GM19351 (cell line): ENCODE measurements at regions not wholly inside any gene's neighbourhood (a gene's known extent, or its start where the extent isn't known, plus 50 kb on each side); places are given as distances from the start of the nearest gene placed in this dataset.
"Not testable (repeated sequence)": the region's sequence is repeated elsewhere in the genome, so short reads cannot be mapped to it uniquely, and the experiment has no call there.

Experiments used
- ATAC-seq: cut with Tn5 transposase; IDR thresholded peaks from one replicate; pipeline ENCODE4 v1.9.1; 2021; ENCODE audit warnings: mild to moderate bottlenecking, moderate library complexity; ENCODE audit not compliant: unreplicated experiment

DNA sequence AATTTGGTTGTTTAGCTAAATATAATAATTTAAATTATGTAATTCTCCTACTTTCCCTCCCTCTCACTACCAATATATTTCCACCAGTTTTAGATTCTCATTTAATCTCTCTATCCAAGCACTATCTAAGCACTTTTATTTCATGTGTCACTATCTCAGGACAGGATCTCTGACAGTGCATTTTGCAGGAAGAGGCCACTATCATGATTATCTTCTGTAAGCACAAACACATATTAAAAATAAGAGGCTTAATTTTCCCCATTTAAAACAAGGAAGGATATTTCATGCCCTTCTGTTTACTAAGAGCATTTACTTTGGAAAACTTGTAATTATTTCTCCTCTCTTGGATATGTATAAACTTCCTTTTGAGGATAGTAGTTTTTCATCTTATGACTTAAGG lies 726.2 kb upstream of the ZNF804A start:
- ATAC-seq: no peak

DNA sequence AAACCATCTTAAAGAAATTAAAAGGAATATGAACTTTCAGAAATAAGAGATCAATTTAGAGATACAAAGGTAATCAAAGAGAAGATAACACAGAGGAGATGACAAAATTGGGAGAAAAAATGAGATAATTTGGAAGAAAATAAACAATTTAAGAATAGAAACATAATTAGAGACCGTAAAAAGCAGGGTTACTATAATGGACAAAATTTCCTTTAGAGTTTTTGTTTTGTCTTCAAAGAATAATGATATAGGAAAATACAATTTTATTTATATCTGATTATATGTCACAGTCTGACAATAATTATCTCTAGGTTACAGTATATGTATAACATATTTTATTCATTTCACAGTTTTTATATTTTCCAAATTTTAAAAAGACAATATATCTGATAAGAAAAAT lies 716.4 kb upstream of the ZNF804A start:
- no peak for ATAC-seq

DNA sequence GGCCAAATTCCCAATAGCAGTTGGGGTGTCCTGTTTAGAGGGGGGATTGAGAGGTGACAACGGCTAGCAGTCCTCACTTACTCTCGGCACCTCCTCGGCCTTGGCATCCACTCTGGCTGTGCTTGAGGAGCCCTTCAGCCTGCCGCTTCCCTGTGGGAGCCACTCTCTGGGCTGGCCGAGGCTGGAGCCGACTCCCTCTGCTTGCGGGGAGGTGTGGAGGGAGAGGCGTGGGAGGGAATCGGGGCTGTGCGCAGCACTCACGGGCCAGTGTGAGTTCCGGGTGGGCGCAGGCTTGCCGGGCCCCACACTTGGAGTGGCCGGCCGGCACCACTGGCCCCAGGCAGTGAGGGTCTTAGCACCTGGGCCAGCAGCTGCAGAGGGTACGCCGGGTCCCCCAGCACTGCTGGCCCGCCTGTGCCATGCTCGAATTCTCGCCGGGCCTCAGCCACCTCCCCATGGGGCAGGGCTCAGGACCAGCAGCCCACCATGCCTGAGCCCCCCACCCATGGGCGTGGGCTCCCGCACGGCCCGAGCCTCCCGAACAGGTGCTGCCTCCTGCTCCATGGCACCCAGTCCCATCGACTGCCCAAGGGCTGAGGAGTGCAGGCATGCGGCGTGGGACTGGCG lies 705.9 kb upstream of the ZNF804A start:
- ATAC-seq: no peak

DNA sequence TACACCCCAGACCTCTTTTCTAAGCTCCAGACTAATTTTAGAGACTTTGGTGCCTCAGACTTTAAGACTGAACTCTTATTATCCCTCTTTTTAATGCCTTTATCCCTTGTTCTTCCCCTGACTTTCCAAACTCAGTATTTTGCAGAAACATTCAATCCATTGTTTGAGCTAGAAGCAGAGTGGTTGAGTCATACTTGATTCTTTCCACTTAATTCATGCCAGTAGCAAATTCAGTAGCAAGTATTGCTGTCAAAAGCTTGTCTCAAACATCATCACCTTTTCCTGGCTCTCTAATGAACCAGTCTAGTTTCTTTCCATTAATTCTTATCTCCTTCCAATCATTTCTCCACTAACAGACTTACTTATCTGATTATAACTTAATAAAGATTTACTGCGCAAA lies 699.7 kb upstream of the ZNF804A start:
- ATAC-seq: no peak

DNA sequence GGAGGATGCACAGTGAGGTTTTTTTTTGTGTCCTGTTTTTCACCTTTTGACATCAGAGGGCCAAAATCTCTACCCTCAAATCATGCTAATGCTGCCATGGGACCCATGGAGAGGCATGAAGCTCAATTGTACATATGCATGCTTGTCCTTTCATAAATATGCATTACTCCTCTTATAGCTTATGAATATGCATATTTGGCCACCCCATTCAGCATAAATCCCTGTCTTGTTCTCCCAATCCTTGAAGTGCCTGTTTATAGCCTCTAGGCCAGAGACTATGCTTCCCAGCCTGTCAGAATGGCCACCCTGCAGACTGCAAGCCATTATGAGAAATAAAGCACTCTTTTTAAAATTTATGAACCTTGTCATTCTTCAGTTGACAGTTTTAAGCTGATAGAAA lies 696.4 kb upstream of the ZNF804A start:
- ATAC-seq: no peak

DNA sequence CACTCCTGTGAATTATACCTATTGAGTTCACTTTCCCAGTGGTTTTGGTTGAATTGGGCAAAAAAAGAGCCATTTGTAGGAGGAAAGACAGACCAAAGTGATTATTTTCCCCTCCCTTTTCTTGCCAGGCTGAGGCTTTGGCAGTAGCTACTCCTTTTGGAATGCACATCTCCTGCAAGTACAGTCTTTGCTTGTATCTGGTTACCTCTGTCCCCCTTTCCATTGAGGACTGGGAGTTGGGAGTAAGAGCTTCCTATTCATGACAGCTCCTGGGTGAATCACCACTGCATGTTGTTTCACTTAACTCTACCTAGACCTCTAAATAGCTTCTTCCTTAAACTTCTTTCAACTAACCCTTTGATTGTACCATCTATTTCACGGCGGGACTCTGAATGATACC lies 695.3 kb upstream of the ZNF804A start:
- ATAC-seq: no peak

DNA sequence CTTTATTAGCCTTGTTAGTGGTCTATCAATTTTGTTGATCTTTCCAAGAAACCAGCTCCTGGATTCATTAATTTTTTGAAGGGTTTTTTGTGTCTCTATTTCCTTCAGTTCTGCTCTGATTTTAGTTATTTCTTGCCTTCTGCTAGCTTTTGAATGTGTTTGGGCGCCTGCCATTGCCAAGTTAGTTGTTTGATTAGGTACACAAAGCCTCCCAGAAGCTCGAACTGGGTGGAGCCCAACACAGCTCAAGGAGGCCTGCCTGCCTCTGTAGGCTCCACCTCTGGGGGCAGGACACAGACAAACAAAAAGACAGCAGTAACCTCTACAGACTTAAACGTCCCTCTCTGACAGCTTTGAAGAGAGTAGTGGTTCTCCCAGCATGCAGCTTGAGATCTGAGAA lies 682.3 kb upstream of the ZNF804A start:
- not testable (repeated sequence) for ATAC-seq

DNA sequence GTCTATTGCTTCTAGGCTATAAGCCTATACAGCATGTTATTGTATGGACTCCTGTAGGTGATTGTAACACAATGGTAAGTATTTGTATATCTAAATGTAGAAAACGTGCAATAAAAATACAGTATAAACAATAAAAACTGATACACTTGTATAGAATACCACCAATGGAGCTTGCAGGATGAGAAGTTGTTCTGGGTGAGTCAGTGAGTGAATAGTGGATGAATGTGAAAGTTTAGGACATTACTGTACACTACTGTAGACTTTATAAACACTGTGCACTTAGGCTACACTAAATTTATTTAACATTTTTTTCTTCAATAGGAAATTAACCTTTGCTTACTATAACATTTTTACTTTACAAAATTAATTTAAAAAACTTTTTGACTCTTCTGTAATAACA lies 679.2 kb upstream of the ZNF804A start:
- no peak for ATAC-seq

DNA sequence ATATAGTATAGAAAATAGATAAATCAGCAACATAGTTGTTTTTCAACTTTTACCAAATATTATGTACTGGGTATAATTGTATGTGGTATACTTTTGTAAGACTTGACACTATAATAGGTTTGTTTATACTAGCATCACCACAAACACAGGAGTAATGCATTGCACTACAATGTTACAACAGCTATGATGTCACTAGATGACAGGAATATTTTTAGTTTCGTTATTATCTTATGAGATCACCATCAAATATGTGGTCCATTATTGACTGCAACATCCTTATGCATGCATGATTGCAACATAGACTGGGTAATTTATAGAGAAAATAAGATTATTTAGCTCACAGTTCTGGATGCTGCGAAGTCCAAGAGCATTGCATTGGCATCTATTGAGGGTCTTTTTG lies 678.4 kb upstream of the ZNF804A start:
- no peak for ATAC-seq

DNA sequence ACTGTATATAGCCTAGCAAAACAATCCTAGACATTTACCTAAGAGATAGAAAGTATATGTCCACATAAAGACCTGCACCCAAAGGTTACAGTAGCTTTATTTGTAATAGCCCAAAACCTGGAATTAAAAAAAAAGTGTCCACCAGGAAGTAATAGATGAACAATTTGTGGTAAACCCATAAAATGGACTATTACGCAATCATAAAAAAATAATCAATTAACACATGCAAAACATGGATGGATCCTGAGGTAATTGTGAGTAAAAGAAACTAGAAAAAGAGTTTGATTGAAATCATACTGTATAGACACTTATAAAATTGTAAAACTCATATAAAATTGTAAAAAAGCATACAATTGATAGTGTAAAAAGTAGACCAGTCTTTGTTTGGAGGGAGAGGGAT lies 673.0 kb upstream of the ZNF804A start:
- ATAC-seq: no peak

DNA sequence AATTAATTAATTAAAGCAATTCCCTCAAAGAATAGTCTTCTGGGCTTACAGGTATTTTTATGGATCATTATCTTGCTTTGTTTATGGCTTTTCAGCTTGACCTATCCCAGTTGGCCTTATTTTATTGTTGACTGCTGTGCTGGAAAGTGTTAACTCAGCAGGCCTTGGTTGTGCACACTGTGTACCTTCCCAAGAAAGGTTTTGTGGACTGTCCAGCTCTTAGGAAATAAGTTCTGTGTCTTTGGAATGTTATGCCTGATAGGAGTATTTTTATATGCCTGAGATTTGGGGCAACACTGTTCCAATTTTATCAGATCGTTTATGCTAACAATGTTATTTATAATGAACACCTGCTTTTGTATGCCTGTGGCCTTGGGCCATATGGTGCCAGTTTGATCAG lies 671.9 kb upstream of the ZNF804A start:
- ATAC-seq: no peak

DNA sequence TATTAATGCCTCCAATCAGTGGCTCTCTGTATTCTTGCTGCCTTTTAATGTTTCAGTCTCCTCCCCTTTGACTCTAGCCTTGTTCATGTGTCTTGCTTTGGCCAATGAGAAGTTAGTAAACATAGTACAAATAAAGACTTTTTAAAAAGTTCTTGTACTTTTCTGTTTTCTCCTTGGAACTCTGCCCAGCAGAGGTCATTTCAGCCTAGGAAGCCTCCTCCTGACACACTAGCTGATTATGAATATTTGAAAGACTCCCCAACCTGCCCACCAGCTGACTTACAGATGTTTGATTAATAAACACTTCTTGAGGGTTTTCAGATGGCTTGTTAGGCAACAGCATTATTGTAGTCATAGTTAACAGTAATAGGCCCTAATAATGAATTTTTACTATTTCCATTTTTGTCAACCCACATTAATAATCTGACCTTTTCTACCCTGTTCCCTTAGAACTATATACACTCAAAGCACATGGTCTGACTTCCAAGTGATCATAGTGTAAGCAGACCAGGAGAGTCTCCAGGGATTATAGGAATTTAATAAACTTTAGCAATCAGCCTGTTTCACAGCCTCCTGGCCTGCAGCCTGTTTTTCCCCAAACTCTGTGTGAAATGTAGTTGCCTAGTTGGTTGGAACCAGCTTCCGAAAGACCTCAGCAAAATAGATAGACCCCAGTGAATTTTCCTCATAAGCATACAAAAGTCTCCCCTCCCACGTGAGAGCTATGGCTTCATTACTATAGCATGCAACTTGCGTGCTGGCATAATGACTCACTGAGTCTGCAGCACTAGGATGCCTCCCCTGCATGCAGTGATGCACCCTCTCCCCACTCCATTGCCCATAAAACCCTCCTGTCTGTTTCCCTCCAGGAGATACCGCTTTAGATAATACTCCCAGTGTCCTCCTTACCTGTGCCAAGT lies 670.7 kb upstream of the ZNF804A start:
- ATAC-seq: no peak

DNA sequence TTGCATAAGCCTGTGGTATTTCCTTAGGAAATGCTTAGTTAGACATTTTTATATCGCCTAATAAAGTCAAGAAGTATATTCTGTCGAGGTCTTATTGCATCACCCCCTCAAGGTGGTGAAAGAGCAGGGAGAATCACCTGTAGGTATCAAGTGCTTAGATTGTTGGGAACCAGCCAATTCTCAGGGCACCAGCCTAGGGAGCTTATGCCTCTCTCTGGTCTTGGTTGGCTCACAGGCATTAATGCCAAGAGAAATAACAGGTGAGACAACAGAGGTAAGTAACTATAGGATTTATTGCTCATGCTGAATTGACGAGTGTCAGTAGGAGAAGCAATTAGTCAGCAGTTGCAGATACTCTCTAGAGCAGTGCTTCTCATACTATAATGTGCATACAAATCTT lies 663.3 kb upstream of the ZNF804A start:
- ATAC-seq: no peak

DNA sequence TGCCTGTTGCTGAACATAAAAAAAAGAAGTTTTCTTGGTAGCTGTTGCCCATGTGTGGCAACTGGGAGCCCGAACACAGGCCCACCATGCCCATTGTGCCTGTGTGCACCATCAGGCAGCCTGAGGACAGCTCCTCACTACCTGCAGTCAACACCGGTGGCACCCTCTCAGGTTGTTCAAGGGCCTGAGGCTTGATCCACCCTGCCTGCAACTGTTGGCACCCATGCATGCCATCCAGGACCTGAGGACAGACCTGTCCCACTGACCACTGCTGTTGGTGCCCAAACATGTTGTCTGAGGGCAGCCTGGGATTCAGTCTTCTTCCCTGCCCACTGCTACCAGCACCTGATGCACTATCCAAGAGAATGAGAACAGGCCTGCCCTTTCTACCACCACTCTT lies 661.1 kb upstream of the ZNF804A start:
- no peak for ATAC-seq

DNA sequence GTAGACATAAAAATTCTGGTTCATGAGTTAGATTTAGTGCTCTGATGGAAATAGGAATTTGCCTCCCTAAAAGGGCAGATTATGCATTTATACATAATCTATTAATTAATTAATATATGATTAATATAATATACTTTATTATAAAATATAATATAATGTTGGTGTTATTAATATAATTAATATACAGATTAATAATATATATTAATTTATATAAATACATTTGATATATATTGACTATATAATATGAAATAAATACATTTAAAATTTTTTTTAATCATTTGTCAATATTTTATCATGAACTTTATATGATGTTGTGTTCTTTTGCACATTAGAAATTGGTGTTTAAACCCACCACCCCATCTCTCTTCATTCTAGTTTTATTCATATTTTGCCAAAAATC lies 652.1 kb upstream of the ZNF804A start:
- no peak for ATAC-seq

DNA sequence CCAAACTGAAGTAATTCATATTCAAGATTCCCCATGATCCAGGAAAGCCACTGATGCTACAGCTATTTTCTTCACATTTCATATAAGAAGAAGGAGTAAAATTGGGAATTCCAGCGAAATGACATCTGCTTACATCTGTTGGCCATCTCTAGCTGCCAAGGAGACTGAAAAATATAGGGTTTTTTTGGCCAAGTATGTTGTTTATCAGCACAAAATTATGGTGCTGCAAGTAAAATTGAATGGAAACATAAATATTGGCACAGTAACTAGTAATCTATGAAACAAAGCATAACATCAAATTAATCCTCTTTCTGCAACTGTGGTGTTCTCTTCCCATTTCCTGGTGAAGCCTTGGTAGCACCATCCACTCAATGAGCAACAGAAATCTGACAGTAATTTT lies 649.5 kb upstream of the ZNF804A start:
- no peak for ATAC-seq

DNA sequence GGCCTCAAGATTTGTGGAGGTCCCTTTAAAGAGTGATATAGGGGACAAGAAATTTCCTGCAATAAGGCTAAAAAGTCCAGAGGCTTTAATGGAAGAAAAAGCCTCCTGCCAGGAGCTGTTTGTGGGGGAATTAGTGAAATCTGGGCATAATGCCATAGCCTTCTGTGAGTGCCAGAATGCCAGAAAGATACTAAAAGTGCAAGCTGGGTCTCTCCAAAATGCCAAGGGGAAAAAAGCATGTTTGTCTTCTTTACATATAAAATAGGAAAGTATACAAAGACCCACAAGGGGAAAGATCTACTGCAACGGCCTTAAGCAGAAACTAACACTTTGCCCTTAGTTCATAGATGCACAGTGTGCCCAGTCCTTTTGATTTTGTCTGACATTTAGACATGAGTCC lies 647.7 kb upstream of the ZNF804A start:
- ATAC-seq: no peak

DNA sequence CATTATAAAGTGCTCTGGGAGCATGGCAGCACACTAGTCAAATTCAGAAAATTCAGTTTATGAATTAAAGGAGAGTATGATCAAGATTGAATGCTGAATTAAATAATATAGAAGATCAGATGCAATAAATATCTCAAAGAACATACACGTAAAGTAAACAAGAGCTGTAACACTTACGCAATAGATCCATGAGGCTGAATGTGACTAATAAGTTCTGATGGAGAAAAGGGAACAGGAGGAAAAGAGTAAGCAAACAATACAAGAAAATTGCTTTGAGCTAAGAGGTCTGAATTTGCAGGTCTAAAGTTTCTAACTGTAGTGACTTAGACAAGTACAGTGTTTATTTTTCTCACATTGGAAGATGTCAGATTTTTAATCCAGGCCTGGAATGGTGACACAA lies 646.7 kb upstream of the ZNF804A start:
- no peak for ATAC-seq

DNA sequence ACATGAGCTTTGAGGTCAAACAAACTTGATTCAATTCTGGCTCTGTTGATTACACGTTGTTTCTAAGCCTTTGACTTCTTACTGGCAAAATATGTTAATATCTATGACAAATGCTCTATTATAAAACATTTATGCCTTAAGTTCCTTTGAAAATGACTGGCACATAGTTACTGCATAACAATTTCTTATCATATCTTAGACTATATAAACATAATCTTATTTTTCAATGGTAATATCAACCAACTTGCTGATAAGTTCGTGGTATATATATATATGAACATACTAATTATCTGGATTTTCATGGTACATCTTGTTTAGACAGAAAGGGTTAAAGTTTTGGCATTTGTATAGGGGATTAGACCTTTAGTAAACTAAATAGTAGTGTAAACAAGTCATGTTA lies 645.6 kb upstream of the ZNF804A start:
- ATAC-seq: no peak

DNA sequence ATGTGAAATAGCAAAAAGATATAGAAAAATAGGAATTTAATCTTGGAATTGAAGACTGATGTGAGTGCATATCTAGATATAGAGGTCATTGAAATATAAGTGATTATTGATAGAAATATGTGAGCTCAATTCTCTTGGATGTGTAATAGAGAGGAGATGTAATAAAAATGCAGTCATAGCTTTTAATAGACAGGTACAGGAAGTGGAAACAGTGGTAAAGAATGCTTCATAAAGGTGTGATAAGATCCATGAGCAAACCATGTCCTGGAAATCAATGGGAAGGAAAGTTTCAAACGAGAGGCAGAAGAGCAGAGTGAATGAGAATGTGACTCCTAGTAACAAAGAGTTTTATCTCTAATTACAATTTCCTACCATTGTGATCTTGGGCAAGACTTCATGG lies 634.7 kb upstream of the ZNF804A start:
- ATAC-seq: no peak

DNA sequence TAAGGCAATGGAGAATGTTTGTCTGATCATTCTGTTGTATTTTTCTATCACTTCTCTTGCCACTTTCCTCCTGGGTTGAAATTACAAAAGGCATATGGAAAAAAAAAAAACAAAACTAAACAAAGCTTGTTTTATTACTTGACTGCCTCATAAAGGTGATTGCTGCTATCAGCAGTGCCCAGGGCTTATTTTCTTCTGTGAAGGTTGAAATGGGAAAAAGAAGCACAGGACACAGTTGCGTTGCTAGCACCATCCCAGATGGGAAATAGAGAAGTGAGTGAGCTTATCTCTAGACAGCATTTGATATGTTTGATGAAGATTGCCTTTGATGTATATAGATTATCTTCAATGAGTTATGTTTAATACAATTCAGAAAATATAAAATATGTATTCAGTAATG lies 633.8 kb upstream of the ZNF804A start:
- no peak for ATAC-seq

DNA sequence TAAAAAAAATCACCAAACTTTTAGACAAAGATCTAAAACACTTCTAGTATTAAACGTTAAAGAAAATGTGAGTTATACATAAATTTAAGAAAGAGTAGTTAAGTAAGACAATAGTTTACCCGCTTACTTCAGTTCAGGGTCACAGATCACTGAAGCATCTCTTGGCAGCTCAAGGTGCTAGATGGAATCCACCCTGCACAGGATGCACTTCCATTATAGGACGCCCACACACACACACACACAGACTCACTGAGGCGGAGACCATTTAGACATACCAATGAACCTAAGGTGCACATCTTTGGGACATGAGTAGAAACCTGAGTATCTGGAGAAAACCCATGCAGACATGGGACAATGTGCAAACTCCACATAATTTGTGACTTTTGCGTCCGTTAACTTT lies 630.6 kb upstream of the ZNF804A start:
- peak; percentile 79 for ATAC-seq

DNA sequence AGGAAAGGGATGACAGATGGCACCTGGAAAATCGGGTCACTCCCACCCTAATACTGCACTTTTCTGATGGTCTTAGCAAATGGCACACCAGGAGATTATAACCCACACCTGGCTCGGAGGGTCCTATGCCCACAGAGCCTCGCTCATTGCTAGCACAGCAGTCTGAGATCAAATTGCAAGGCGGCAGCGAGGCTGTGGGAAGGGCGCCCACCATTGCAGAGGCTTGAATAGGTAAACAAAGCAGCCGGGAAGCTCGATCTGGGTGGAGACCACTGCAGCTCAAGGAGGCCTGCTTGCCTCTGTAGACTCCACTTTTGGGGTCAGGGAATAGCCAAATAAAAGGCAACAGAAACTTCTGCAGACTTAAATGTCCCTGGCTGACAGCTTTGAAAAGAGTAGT lies 622.7 kb upstream of the ZNF804A start:
- not testable (repeated sequence) for ATAC-seq
